ENCODE measurements at regions not wholly inside any gene's neighbourhood (a gene's known extent, or its start where the extent isn't known, plus 50 kb on each side); places are given as distances from the start of the nearest gene placed in this dataset.

- TF ChIP-seq CTCF (conservative IDR thresholded peaks at IDR 0.05; ENCODE audit: low read depth, low read length): no peak
- no peak for TF ChIP-seq MAFK (IDR thresholded peaks at IDR 0.05; ENCODE audit: low read depth, low read length)
- no peak for TF ChIP-seq POLR2A (IDR thresholded peaks at IDR 0.05; ENCODE audit: low read depth, low read length)
- no peak for TF ChIP-seq SMC3 (IDR thresholded peaks at IDR 0.05; ENCODE audit: low read depth, low read length)
- TF ChIP-seq RAD21 (IDR thresholded peaks at IDR 0.05; ENCODE audit: low read length): no peak
- no peak for TF ChIP-seq MXI1 (IDR thresholded peaks at IDR 0.05; ENCODE audit: borderline replicate concordance, low read depth, low read length)
- no peak for TF ChIP-seq BHLHE40 (IDR thresholded peaks at IDR 0.05; ENCODE audit: low read depth, low read length)
Observed at GRCh38 chr15:36448418-36448817, 131.0 kb upstream of the CDIN1 start.

Measured in IMR-90 (cell line).